ENCODE measurements at regions not wholly inside any gene's neighbourhood (a gene's known extent, or its start where the extent isn't known, plus 50 kb on each side); places are given as distances from the start of the nearest gene placed in this dataset.
"Not testable (repeated sequence)": the region's sequence is repeated elsewhere in the genome, so short reads cannot be mapped to it uniquely, and the experiment has no call there.

- H3K36me3 ChIP-seq (ENCODE audit: control insufficient read depth, insufficient read depth, low read length), result no peaks in the 10 kb centered on the region
- no peak overlapping the region for H3K27ac ChIP-seq (ENCODE audit: low read depth, low read length, severe bottlenecking)
- no peaks in the 10 kb centered on the region for H3K4me1 ChIP-seq (ENCODE audit: control insufficient read depth, insufficient read depth, low read length, poor library complexity, severe bottlenecking)
- no peaks in the 10 kb centered on the region for H3K9me3 ChIP-seq (ENCODE audit: control insufficient read depth, low read length)
- H3K4me3 ChIP-seq (ENCODE audit: extremely low read depth, insufficient read depth, low read length, poor library complexity, severe bottlenecking), result no peak overlapping the region
Observed at GRCh38 chr1:238457610-238458009, 566.9 kb upstream of the ZP4 start.

- H3K4me3 ChIP-seq (ENCODE audit: extremely low read depth, insufficient read depth, low read length, poor library complexity, severe bottlenecking), result no peak overlapping the region
- no peak overlapping the region for H3K27ac ChIP-seq (ENCODE audit: low read depth, low read length, severe bottlenecking)
- H3K36me3 ChIP-seq (ENCODE audit: control insufficient read depth, insufficient read depth, low read length), result no peaks in the 10 kb centered on the region
- WGBS, 2 experiments (ENCODE audit: insufficient coverage in 2 of 2), result no CpG with 5 or more reads among the region's 4 CpGs
- H3K9me3 ChIP-seq (ENCODE audit: control insufficient read depth, low read length), result no peaks in the 10 kb centered on the region
- H3K4me1 ChIP-seq (ENCODE audit: control insufficient read depth, insufficient read depth, low read length, poor library complexity, severe bottlenecking), result no peaks in the 10 kb centered on the region
Observed at GRCh38 chr1:238451781-238452310, 561.1 kb upstream of the ZP4 start.

- Histone ChIP-seq H3K36me3 (ENCODE audit: control insufficient read depth, insufficient read depth, low read length) (no peaks in the 10 kb centered on the region), H3K27ac (ENCODE audit: low read depth, low read length, severe bottlenecking) (no peak overlapping the region)
Observed at GRCh38 chr1:238450976-238451375, 560.3 kb upstream of the ZP4 start.

GRCh38 chr1:238443687-238444086, 553.0 kb upstream of the ZP4 start:
- H3K4me3 ChIP-seq (ENCODE audit: extremely low read depth, insufficient read depth, low read length, poor library complexity, severe bottlenecking), result no peak overlapping the region
- H3K27ac ChIP-seq (ENCODE audit: low read depth, low read length, severe bottlenecking), result no peak overlapping the region
- WGBS, 2 experiments (ENCODE audit: insufficient coverage in 2 of 2), result 86% methylated on average over 4 of the region's 6 CpGs; no CpG with 5 or more reads in 1 of the 2 experiments

More at GRCh38 chr1:238450976-238451375, 560.3 kb upstream of the ZP4 start:
- Histone ChIP-seq H3K9me3 (ENCODE audit: control insufficient read depth, low read length) (no peaks in the 10 kb centered on the region), H3K4me1 (ENCODE audit: control insufficient read depth, insufficient read depth, low read length, poor library complexity, severe bottlenecking) (no peaks in the 10 kb centered on the region), H3K4me3 (ENCODE audit: extremely low read depth, insufficient read depth, low read length, poor library complexity, severe bottlenecking) (no peak overlapping the region)

GRCh38 chr1:238439511-238439910, 548.8 kb upstream of the ZP4 start:
- no peaks in the 10 kb centered on the region for H3K9me3 ChIP-seq (ENCODE audit: control insufficient read depth, low read length)
- no peaks in the 10 kb centered on the region for H3K4me1 ChIP-seq (ENCODE audit: control insufficient read depth, insufficient read depth, low read length, poor library complexity, severe bottlenecking)
- no peak overlapping the region for H3K27ac ChIP-seq (ENCODE audit: low read depth, low read length, severe bottlenecking)
- H3K36me3 ChIP-seq (ENCODE audit: control insufficient read depth, insufficient read depth, low read length), result no peaks in the 10 kb centered on the region
- no peak overlapping the region for H3K4me3 ChIP-seq (ENCODE audit: extremely low read depth, insufficient read depth, low read length, poor library complexity, severe bottlenecking)

More at GRCh38 chr1:238443687-238444086, 553.0 kb upstream of the ZP4 start:
- no peaks in the 10 kb centered on the region for H3K36me3 ChIP-seq (ENCODE audit: control insufficient read depth, insufficient read depth, low read length)
- no peaks in the 10 kb centered on the region for H3K9me3 ChIP-seq (ENCODE audit: control insufficient read depth, low read length)
- H3K4me1 ChIP-seq (ENCODE audit: control insufficient read depth, insufficient read depth, low read length, poor library complexity, severe bottlenecking), result no peaks in the 10 kb centered on the region

- no peaks in the 10 kb centered on the region for H3K9me3 ChIP-seq (ENCODE audit: control insufficient read depth, low read length)
- no CpG with 5 or more reads among the region's 5 CpGs for WGBS, 2 experiments (ENCODE audit: insufficient coverage in 2 of 2)
- no peak overlapping the region for H3K4me3 ChIP-seq (ENCODE audit: extremely low read depth, insufficient read depth, low read length, poor library complexity, severe bottlenecking)
- no peak overlapping the region for H3K27ac ChIP-seq (ENCODE audit: low read depth, low read length, severe bottlenecking)
- no peaks in the 10 kb centered on the region for H3K36me3 ChIP-seq (ENCODE audit: control insufficient read depth, insufficient read depth, low read length)
- no peaks in the 10 kb centered on the region for H3K4me1 ChIP-seq (ENCODE audit: control insufficient read depth, insufficient read depth, low read length, poor library complexity, severe bottlenecking)
Observed at GRCh38 chr1:238438311-238439270, 547.9 kb upstream of the ZP4 start.

GRCh38 chr1:238429703-238430102, 539.0 kb upstream of the ZP4 start:
- H3K9me3 ChIP-seq (ENCODE audit: control insufficient read depth, low read length); H3K4me1 ChIP-seq (ENCODE audit: control insufficient read depth, insufficient read depth, low read length, poor library complexity, severe bottlenecking); H3K36me3 ChIP-seq (ENCODE audit: control insufficient read depth, insufficient read depth, low read length); H3K27ac ChIP-seq (ENCODE audit: low read depth, low read length, severe bottlenecking); H3K4me3 ChIP-seq (ENCODE audit: extremely low read depth, insufficient read depth, low read length, poor library complexity, severe bottlenecking): not testable (repeated sequence)
- WGBS, 2 experiments (ENCODE audit: insufficient coverage in 2 of 2), result 71% methylated on average over 1 of the region's 2 CpGs; no CpG with 5 or more reads in 1 of the 2 experiments

- H3K4me3 ChIP-seq (ENCODE audit: extremely low read depth, insufficient read depth, low read length, poor library complexity, severe bottlenecking), result no peak overlapping the region
- no peaks in the 10 kb centered on the region for H3K9me3 ChIP-seq (ENCODE audit: control insufficient read depth, low read length)
- 88% methylated on average over 1 of the region's 3 CpGs; no CpG with 5 or more reads in 1 of the 2 experiments for WGBS, 2 experiments (ENCODE audit: insufficient coverage in 2 of 2)
- no peaks in the 10 kb centered on the region for H3K36me3 ChIP-seq (ENCODE audit: control insufficient read depth, insufficient read depth, low read length)
- H3K27ac ChIP-seq (ENCODE audit: low read depth, low read length, severe bottlenecking), result no peak overlapping the region
- H3K4me1 ChIP-seq (ENCODE audit: control insufficient read depth, insufficient read depth, low read length, poor library complexity, severe bottlenecking), result no peaks in the 10 kb centered on the region
Observed at GRCh38 chr1:238419209-238419608, 528.5 kb upstream of the ZP4 start.

- Histone ChIP-seq H3K9me3 (ENCODE audit: control insufficient read depth, low read length) (no peaks in the 10 kb centered on the region), H3K4me1 (ENCODE audit: control insufficient read depth, insufficient read depth, low read length, poor library complexity, severe bottlenecking) (peaks cover 4% of the 10 kb centered on the region), H3K36me3 (ENCODE audit: control insufficient read depth, insufficient read depth, low read length) (no peaks in the 10 kb centered on the region), H3K4me3 (ENCODE audit: extremely low read depth, insufficient read depth, low read length, poor library complexity, severe bottlenecking) (no peak overlapping the region), H3K27ac (ENCODE audit: low read depth, low read length, severe bottlenecking) (no peak overlapping the region)
- WGBS, 2 experiments (ENCODE audit: insufficient coverage in 2 of 2), result no CpG with 5 or more reads among the region's 5 CpGs
Observed at GRCh38 chr1:238409932-238410331, 519.2 kb upstream of the ZP4 start.

- no peak overlapping the region for H3K27ac ChIP-seq (ENCODE audit: low read depth, low read length, severe bottlenecking)
- H3K4me1 ChIP-seq (ENCODE audit: control insufficient read depth, insufficient read depth, low read length, poor library complexity, severe bottlenecking), result peaks cover 4% of the 10 kb centered on the region
- no peaks in the 10 kb centered on the region for H3K9me3 ChIP-seq (ENCODE audit: control insufficient read depth, low read length)
- no peaks in the 10 kb centered on the region for H3K36me3 ChIP-seq (ENCODE audit: control insufficient read depth, insufficient read depth, low read length)
- H3K4me3 ChIP-seq (ENCODE audit: extremely low read depth, insufficient read depth, low read length, poor library complexity, severe bottlenecking), result no peak overlapping the region
- WGBS, 2 experiments (ENCODE audit: insufficient coverage in 2 of 2), result 77 to 97% methylated on average over 2 to 3 of the region's 3 CpGs
Observed at GRCh38 chr1:238409191-238409850, 518.6 kb upstream of the ZP4 start.

GRCh38 chr1:238408737-238409136, 518.0 kb upstream of the ZP4 start:
- Histone ChIP-seq H3K36me3 (ENCODE audit: control insufficient read depth, insufficient read depth, low read length) (no peaks in the 10 kb centered on the region), H3K27ac (ENCODE audit: low read depth, low read length, severe bottlenecking) (no peak overlapping the region), H3K4me1 (ENCODE audit: control insufficient read depth, insufficient read depth, low read length, poor library complexity, severe bottlenecking) (peaks cover 4% of the 10 kb centered on the region), H3K9me3 (ENCODE audit: control insufficient read depth, low read length) (no peaks in the 10 kb centered on the region), H3K4me3 (ENCODE audit: extremely low read depth, insufficient read depth, low read length, poor library complexity, severe bottlenecking) (no peak overlapping the region)
- 78% methylated on average over 3 of the region's 3 CpGs; no CpG with 5 or more reads in 1 of the 2 experiments for WGBS, 2 experiments (ENCODE audit: insufficient coverage in 2 of 2)
